ENCODE measurements at regions not wholly inside any gene's neighbourhood (a gene's known extent, or its start where the extent isn't known, plus 50 kb on each side); places are given as distances from the start of the nearest gene placed in this dataset.

DNA sequence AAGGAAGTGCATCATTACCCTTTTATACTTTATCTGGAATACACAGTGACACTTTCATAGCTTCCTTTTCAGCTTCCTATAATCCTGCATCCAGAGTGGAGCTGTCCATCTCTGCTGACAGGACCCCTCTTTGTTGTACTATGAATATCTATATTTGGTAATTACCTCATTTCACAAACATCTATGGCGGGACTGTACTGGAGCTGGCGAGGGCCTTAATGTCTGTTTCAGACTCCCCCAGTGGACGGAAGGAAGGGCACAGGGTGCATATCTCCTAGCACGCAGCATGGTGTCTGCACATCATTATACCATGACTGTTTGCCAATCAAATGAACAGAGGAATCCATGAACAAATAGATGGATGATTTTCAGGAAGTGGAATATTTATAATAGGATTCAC is 142.3 kb downstream of the SOX11 start:
- Mint-ChIP-seq H3K27me3 (ENCODE audit: low read depth) (peaks cover 1% of the 10 kb centered on the region; the same call in 1 of the 2 replicates), H3K4me1 (peaks cover 2% of the 10 kb centered on the region in 2 experiments; a peak in 2 of 4 replicates), H3K4me3 (no peak overlapping the region), H3K36me3 (ENCODE audit: insufficient read depth in 1 of 3, low read depth in 3 of 3) (peaks cover 0 to 5% (median 1%) of the 10 kb centered on the region in 3 experiments; a peak in 2 of 7 replicates), H3K9me3 (peaks cover 0 to 3% of the 10 kb centered on the region in 2 experiments; a peak in 1 of 5 replicates), H3K27ac (no peak overlapping the region)
- no CpG with 5 or more reads among the region's 4 CpGs for WGBS (ENCODE audit: extremely low coverage, insufficient read length, low lambda C conversion rate)
- no peak overlapping the region for H3T11ph ChIP-seq (ENCODE audit: low read length)
- TF ChIP-seq, protein P1, sequence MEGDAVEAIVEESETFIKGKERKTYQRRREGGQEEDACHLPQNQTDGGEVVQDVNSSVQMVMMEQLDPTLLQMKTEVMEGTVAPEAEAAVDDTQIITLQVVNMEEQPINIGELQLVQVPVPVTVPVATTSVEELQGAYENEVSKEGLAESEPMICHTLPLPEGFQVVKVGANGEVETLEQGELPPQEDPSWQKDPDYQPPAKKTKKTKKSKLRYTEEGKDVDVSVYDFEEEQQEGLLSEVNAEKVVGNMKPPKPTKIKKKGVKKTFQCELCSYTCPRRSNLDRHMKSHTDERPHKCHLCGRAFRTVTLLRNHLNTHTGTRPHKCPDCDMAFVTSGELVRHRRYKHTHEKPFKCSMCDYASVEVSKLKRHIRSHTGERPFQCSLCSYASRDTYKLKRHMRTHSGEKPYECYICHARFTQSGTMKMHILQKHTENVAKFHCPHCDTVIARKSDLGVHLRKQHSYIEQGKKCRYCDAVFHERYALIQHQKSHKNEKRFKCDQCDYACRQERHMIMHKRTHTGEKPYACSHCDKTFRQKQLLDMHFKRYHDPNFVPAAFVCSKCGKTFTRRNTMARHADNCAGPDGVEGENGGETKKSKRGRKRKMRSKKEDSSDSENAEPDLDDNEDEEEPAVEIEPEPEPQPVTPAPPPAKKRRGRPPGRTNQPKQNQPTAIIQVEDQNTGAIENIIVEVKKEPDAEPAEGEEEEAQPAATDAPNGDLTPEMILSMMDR (conservative IDR thresholded peaks at IDR 0.05): no peak
- H2BK15ac ChIP-seq (ENCODE audit: low read depth, low read length): no peak overlapping the region
- no peak overlapping the region for H2BK5ac ChIP-seq (ENCODE audit: insufficient read length, low read length)
- no peak overlapping the region for H3K4me2 ChIP-seq (ENCODE audit: insufficient read depth, insufficient read length, low read length)
- DNase-seq: no peak
- no peak overlapping the region for H3K14ac ChIP-seq (ENCODE audit: insufficient read depth, low read length)
- H2BK20ac ChIP-seq (ENCODE audit: low read depth, low read length, poor library complexity, severe bottlenecking): no peak overlapping the region
- no peaks in the 10 kb centered on the region for H3K4me1 ChIP-seq (ENCODE audit: insufficient read depth, low read length)
- H4K91ac ChIP-seq (ENCODE audit: insufficient read length, low read depth, low read length): no peak overlapping the region
- H3K79me1 ChIP-seq (ENCODE audit: insufficient read depth, low read depth, low read length, poor library complexity, severe bottlenecking): no peaks in the 10 kb centered on the region
- H4K8ac ChIP-seq (replicated peaks; ENCODE audit: insufficient read length, low read depth, low read length): no peak overlapping the region
- no peak overlapping the region for H3K23ac ChIP-seq (ENCODE audit: insufficient read length, low read depth, low read length)
- H3K23me2 ChIP-seq (ENCODE audit: insufficient read length, low read depth, low read length, poor library complexity, severe bottlenecking): no peaks in the 10 kb centered on the region
- no peak overlapping the region for H4K5ac ChIP-seq (ENCODE audit: insufficient read length, low read depth, low read length)
- H4K20me1 ChIP-seq (ENCODE audit: control insufficient read depth, insufficient read depth, insufficient read length): no peaks in the 10 kb centered on the region
- H3K27me3 ChIP-seq (ENCODE audit: insufficient read depth, low read length): no peaks in the 10 kb centered on the region
- H2AFZ ChIP-seq (ENCODE audit: low read length): no peak overlapping the region
- no peaks in the 10 kb centered on the region for H3K79me2 ChIP-seq (ENCODE audit: insufficient read depth, low read length)
- no peak overlapping the region for H2BK120ac ChIP-seq (ENCODE audit: low read depth, low read length, poor library complexity, severe bottlenecking)
- no peak overlapping the region for H3K4ac ChIP-seq (ENCODE audit: low read depth, low read length)
- H3K18ac ChIP-seq (ENCODE audit: insufficient read length, low read depth, low read length): no peak overlapping the region
- no peak overlapping the region for H3K9ac ChIP-seq (ENCODE audit: extremely low read depth, insufficient read length, low read length)
- no peak overlapping the region for H3K56ac ChIP-seq (ENCODE audit: insufficient read length, low read depth, low read length)
- H3K9me3 ChIP-seq (ENCODE audit: control insufficient read depth, low read depth, low read length): no peaks in the 10 kb centered on the region
- no peak overlapping the region for H2BK12ac ChIP-seq (ENCODE audit: insufficient read length, low read depth, low read length)
- H3K27ac ChIP-seq (ENCODE audit: insufficient read length, low read depth, low read length): no peak overlapping the region
- H2AK5ac ChIP-seq (ENCODE audit: insufficient read length, low read length): no peak overlapping the region

Measured in H9 (cell line).